GM12878 (cell line): ENCODE measurements at regions not wholly inside any gene's neighbourhood (a gene's known extent, or its start where the extent isn't known, plus 50 kb on each side); places are given as distances from the start of the nearest gene placed in this dataset.

Source experiments
- ESRRA ChIP-seq: IDR thresholded peaks from 2 replicates; pipeline ENCODE4 v1.6.1; 2012; ENCODE audit warnings: mild to moderate bottlenecking, low read length, improper control_type of control experiment
- NRF1 ChIP-seq: conservative IDR thresholded peaks from 2 replicates; pipeline ENCODE4 v1.6.1; 2011; ENCODE audit warnings: mild to moderate bottlenecking, low read depth, low read length, improper control_type of control experiment
- POLR2AphosphoS5 ChIP-seq: IDR thresholded peaks from 2 replicates; pipeline ENCODE4 v1.6.1; 2011; ENCODE audit warnings: mild to moderate bottlenecking, low read length, inconsistent platforms
- SUZ12 ChIP-seq: fragments of 200-600 bp; sonication (generic); IDR thresholded peaks from one replicate; pipeline ENCODE4 v1.6.1; 2018; ENCODE audit warnings: antibody characterized with exemption, mild to moderate bottlenecking; ENCODE audit not compliant: unreplicated experiment
- TAF1 ChIP-seq: IDR thresholded peaks from 2 replicates; pipeline ENCODE4 v1.6.1; 2011; ENCODE audit warnings: mild to moderate bottlenecking, low read depth, low read length, borderline replicate concordance
- TF ChIP-seq, protein P1 (sequence below), 3 experiments: IDR thresholded peaks in 2 of 3; conservative IDR thresholded peaks in 1 of 3; 2 replicates each; pipeline ENCODE4 v1.5.1; 2011; ENCODE audit warnings: low read depth in 3 of 3, low read length in 3 of 3, mild to moderate bottlenecking in 3 of 3, control low read depth in 2 of 3, moderate library complexity in 2 of 3, inconsistent platforms in 1 of 3, mixed read lengths in 1 of 3; ENCODE audit not compliant: control insufficient read depth in 2 of 3, insufficient read depth in 1 of 3; ENCODE audit errors: extremely low read depth in 1 of 3

DNA sequence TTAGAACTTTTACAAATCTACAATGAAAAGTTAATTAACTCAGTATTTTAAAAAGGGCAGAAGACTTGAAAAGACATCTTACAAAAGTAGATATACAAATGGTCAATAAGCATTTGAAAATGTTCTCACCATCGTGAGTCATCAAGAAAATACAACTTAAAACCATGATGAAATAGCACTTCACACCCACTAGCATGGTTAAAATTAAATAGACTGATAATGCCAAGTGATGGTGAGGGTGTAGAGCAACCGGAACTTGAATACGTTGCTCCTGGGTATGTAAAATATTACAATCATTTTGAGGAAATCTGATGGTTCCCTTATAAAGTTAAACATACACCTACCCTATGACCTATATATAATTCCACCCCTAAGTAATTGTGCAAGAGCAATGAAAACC lies 319.8 kb upstream of the UMPS start:
- TF ChIP-seq, protein P1, sequence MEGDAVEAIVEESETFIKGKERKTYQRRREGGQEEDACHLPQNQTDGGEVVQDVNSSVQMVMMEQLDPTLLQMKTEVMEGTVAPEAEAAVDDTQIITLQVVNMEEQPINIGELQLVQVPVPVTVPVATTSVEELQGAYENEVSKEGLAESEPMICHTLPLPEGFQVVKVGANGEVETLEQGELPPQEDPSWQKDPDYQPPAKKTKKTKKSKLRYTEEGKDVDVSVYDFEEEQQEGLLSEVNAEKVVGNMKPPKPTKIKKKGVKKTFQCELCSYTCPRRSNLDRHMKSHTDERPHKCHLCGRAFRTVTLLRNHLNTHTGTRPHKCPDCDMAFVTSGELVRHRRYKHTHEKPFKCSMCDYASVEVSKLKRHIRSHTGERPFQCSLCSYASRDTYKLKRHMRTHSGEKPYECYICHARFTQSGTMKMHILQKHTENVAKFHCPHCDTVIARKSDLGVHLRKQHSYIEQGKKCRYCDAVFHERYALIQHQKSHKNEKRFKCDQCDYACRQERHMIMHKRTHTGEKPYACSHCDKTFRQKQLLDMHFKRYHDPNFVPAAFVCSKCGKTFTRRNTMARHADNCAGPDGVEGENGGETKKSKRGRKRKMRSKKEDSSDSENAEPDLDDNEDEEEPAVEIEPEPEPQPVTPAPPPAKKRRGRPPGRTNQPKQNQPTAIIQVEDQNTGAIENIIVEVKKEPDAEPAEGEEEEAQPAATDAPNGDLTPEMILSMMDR (IDR thresholded peaks at IDR 0.05 in 2 of 3, conservative IDR thresholded peaks at IDR 0.05 in 1 of 3; ENCODE audit: control insufficient read depth in 2 of 3, extremely low read depth in 1 of 3, insufficient read depth in 1 of 3, low read depth in 3 of 3, low read length in 3 of 3): no peak
- TF ChIP-seq SUZ12 (no peak), POLR2AphosphoS5 (no peak), TAF1 (no peak), NRF1 (no peak), ESRRA (no peak)
